Stomach (tissue), 8 donors: ENCODE measurements at regions not wholly inside any gene's neighbourhood (a gene's known extent, or its start where the extent isn't known, plus 50 kb on each side); places are given as distances from the start of the nearest gene placed in this dataset.

ENCODE experiments used
- DNase-seq, 2 donors: peaks; one replicate each; pipeline versions ENCODE4 v3.0.0 to v3.0.0-alpha.2; 2013 to 2019
- H3K27ac ChIP-seq, 5 donors: fragments of 200-600 bp in 4 of 5; sonication (generic) in 4 of 5; one replicate each; pipeline ENCODE4 v1.5.1; 2013 to 2019; ENCODE audit warnings: mild to moderate bottlenecking in 1 of 5, moderate library complexity in 1 of 5
- H3K27me3 ChIP-seq, 3 donors: fragments of 200-600 bp; sonication (generic); one replicate each; pipeline ENCODE4 v1.5.1; 2017 to 2019; ENCODE audit warnings: mixed run types in 1 of 3
- H3K36me3 ChIP-seq, 4 donors: fragments of 200-600 bp; sonication (generic); 1 replicate in 3 of 4; 2 replicates in 1 of 4; pipeline ENCODE4 v1.5.1; 2016 to 2019
- H3K4me1 ChIP-seq, 4 donors: fragments of 200-600 bp; sonication (generic); one replicate each; pipeline ENCODE4 v1.5.1; 2016 to 2019
- H3K4me3 ChIP-seq, 4 donors: fragments of 200-600 bp; sonication (generic) in 3 of 4; one replicate each; pipeline ENCODE4 v1.5.1; 2016 to 2019; ENCODE audit warnings: mild to moderate bottlenecking in 1 of 4
- H3K9me3 ChIP-seq, 4 donors: fragments of 200-600 bp; sonication (generic); one replicate each; pipeline ENCODE4 v1.5.1; 2016 to 2019
- CTCF ChIP-seq, 7 experiments: fragments of 450-650 bp in 4 of 7; fragments of 200-600 bp in 3 of 7; sonication (generic) in 3 of 7; IDR thresholded peaks; one replicate each; pipeline ENCODE4 v1.5.1; 2016 to 2019; ENCODE audit warnings: antibody characterized with exemption in 7 of 7, control low read depth in 2 of 7, mild to moderate bottlenecking in 1 of 7
- EP300 ChIP-seq: sonication (generic); formaldehyde crosslinking; IDR thresholded peaks from one replicate; pipeline ENCODE4 v1.6.1; 2017; ENCODE audit warnings: antibody characterized with exemption
- POLR2A ChIP-seq, 4 donors: fragments of 450-650 bp; IDR thresholded peaks; one replicate each; pipeline ENCODE4 v1.6.1; 2016; ENCODE audit warnings: antibody characterized with exemption in 4 of 4, control low read depth in 2 of 4, mild to moderate bottlenecking in 1 of 4, moderate library complexity in 1 of 4
- POLR2AphosphoS5 ChIP-seq, 3 donors: sonication (generic); formaldehyde crosslinking; IDR thresholded peaks; one replicate each; pipeline ENCODE4 v1.6.1; 2016; ENCODE audit warnings: antibody characterized with exemption in 3 of 3
- WGBS, 5 donors: extraction: QIAGEN DNeasy Blood & Tissue Kit in 3 of 5; methylation state at CpG; one replicate each; pipeline versions ENCODE4 v1.1.5 to v1.1.7; 2013 to 2018; 5-methylcytosine and 5-hydroxymethylcytosine counted together
- intact Hi-C: fragments of 100-400 bp; cut with DNase I; formaldehyde crosslinking; loops from one replicate; pipeline ENCODE4 v1.15.1; 2023; ENCODE audit warnings: low total_unique reads
- donor health status: healthy with polysubstance abuse.
- donor health status: Bipolar disorder and iron deficiency.
- donor health status: healthy.

- Histone ChIP-seq H3K27ac (no peak overlapping the region), H3K4me3 (no peak overlapping the region), H3K27me3 (no peaks in the 10 kb centered on the region), H3K36me3 (no peaks in the 10 kb centered on the region), H3K4me1 (no peaks in the 10 kb centered on the region), H3K9me3 (peaks cover 0 to 16% (median 9%) of the 10 kb centered on the region in 4 donors)
- no peak for DNase-seq
- intact Hi-C loops: no loop called here
- TF ChIP-seq CTCF (IDR thresholded peaks at IDR 0.05) (no peak), POLR2A (IDR thresholded peaks at IDR 0.05) (no peak), EP300 (no peak), POLR2AphosphoS5 (IDR thresholded peaks at IDR 0.05) (no peak)
- 64 to 70% (median 68%) methylated on average over 5 of the region's 5 CpGs for WGBS, 5 donors
These were observed 164.6 kb downstream of the SALL1 start for GRCh38 chr16:50986453-50986852.

- no peak overlapping the region for H3K4me3 ChIP-seq
- H3K36me3 ChIP-seq: no peaks in the 10 kb centered on the region
- TF ChIP-seq CTCF (IDR thresholded peaks at IDR 0.05): no peak
- TF ChIP-seq EP300: no peak
- no peak for TF ChIP-seq POLR2A (IDR thresholded peaks at IDR 0.05)
- TF ChIP-seq POLR2AphosphoS5 (IDR thresholded peaks at IDR 0.05): no peak
- H3K27ac ChIP-seq: no peak overlapping the region
- no peaks in the 10 kb centered on the region for H3K27me3 ChIP-seq
- peaks cover 0 to 16% (median 9%) of the 10 kb centered on the region in 4 donors for H3K9me3 ChIP-seq
- DNase-seq: no peak
- intact Hi-C loops: no loop called here
- no peaks in the 10 kb centered on the region for H3K4me1 ChIP-seq
- 33 to 83% (median 55%) methylated on average over 1 to 2 of the region's 2 CpGs for WGBS, 5 donors
These were observed 165.3 kb downstream of the SALL1 start for GRCh38 chr16:50985733-50986132.

- TF ChIP-seq POLR2AphosphoS5 (IDR thresholded peaks at IDR 0.05) (no peak), EP300 (no peak), CTCF (IDR thresholded peaks at IDR 0.05) (no peak), POLR2A (IDR thresholded peaks at IDR 0.05) (no peak)
- WGBS, 5 donors: 49 to 54% (median 52%) methylated on average over 6 of the region's 6 CpGs
- no peak for DNase-seq
- no peak overlapping the region for H3K27ac ChIP-seq
- H3K36me3 ChIP-seq: no peaks in the 10 kb centered on the region
- no peaks in the 10 kb centered on the region for H3K4me1 ChIP-seq
- H3K27me3 ChIP-seq: no peaks in the 10 kb centered on the region
- H3K4me3 ChIP-seq: no peak overlapping the region
- intact Hi-C loops: no loop called here
- peaks cover 0 to 16% (median 9%) of the 10 kb centered on the region in 4 donors for H3K9me3 ChIP-seq
These were observed 166.4 kb downstream of the SALL1 start for GRCh38 chr16:50984688-50985087.

GRCh38 chr16:50982808-50983207 lies 168.3 kb downstream of the SALL1 start:
- DNase-seq: no peak
- TF ChIP-seq POLR2A (IDR thresholded peaks at IDR 0.05) (no peak), POLR2AphosphoS5 (IDR thresholded peaks at IDR 0.05) (no peak), CTCF (IDR thresholded peaks at IDR 0.05) (no peak), EP300 (no peak)
- intact Hi-C loops: no loop called here
- no peaks in the 10 kb centered on the region for H3K36me3 ChIP-seq
- H3K9me3 ChIP-seq: peaks cover 0 to 16% (median 9%) of the 10 kb centered on the region in 4 donors
- no peaks in the 10 kb centered on the region for H3K4me1 ChIP-seq
- H3K4me3 ChIP-seq: no peak overlapping the region
- H3K27me3 ChIP-seq: no peaks in the 10 kb centered on the region
- H3K27ac ChIP-seq: no peak overlapping the region
